CD4-positive, alpha-beta T cell (primary cell): ENCODE measurements at regions not wholly inside any gene's neighbourhood (a gene's known extent, or its start where the extent isn't known, plus 50 kb on each side); places are given as distances from the start of the nearest gene placed in this dataset.

Experiments used
- ATAC-seq: fragments of 200-7000 bp; cut with Tn5 transposase; one replicate; pipeline ENCODE4 v1.10.0; 2022; ENCODE audit warnings: mild to moderate bottlenecking; ENCODE audit not compliant: poor library complexity
- CTCF ChIA-PET: fragments of 350-600 bp; sonication (Branson Sonifier 250); formaldehyde crosslinking; loops from one replicate; lab custom pipeline; 2021; ENCODE audit warnings: antibody characterized with exemption, inconsistent platforms; lab: Charles Lee
- POLR2A ChIA-PET: fragments of 350-600 bp; sonication (Branson Sonifier 250); formaldehyde crosslinking; loops from one replicate; lab custom pipeline; 2021; ENCODE audit warnings: antibody characterized with exemption, inconsistent platforms; lab: Charles Lee
- DNase-seq, 14 experiments: peaks; one replicate each; pipeline ENCODE4 v3.0.0-alpha.2; 2013 to 2020; ENCODE audit warnings: mixed read lengths in 2 of 14
- H3K27ac ChIP-seq, 2 donors: one replicate each; pipeline versions ENCODE4 v1.5.1 to v1.7.0; 2013; ENCODE audit warnings: low read length in 2 of 2, low read depth in 1 of 2, mild to moderate bottlenecking in 1 of 2
- H3K27me3 ChIP-seq, 2 experiments: 1 replicate in 1 of 2; 2 replicates in 1 of 2; pipeline versions ENCODE4 v1.6.1 to v1.7.0; 2013; ENCODE audit warnings: low read length in 2 of 2, control low read depth in 1 of 2, mild to moderate bottlenecking in 1 of 2, moderate library complexity in 1 of 2; ENCODE audit not compliant: insufficient read depth in 2 of 2, control insufficient read depth in 1 of 2
- H3K36me3 ChIP-seq: one replicate; pipeline ENCODE4 v1.6.1; 2013; ENCODE audit warnings: low read length, control low read depth; ENCODE audit not compliant: insufficient read depth
- H3K4me1 ChIP-seq: one replicate; pipeline ENCODE4 v1.6.1; 2013; ENCODE audit warnings: low read length, control low read depth; ENCODE audit not compliant: insufficient read depth
- H3K4me3 ChIP-seq: one replicate; pipeline ENCODE4 v1.5.1; 2013; ENCODE audit warnings: mild to moderate bottlenecking, low read length, moderate library complexity
- H3K9me3 ChIP-seq, 2 experiments: 1 replicate in 1 of 2; 2 replicates in 1 of 2; pipeline versions ENCODE4 v1.6.1 to v1.7.0; 2013; ENCODE audit warnings: low read length in 2 of 2, mild to moderate bottlenecking in 2 of 2, control low read depth in 1 of 2, moderate library complexity in 1 of 2; ENCODE audit not compliant: control insufficient read depth in 1 of 2, insufficient read depth in 1 of 2
- H3K27ac Mint-ChIP-seq: one replicate; pipeline ENCODE4 v1.8.0; 2020; ENCODE audit warnings: mixed read lengths
- H3K27me3 Mint-ChIP-seq: one replicate; pipeline ENCODE4 v1.8.0; 2021; ENCODE audit warnings: mixed read lengths
- H3K36me3 Mint-ChIP-seq: one replicate; pipeline ENCODE4 v1.8.0; 2021; ENCODE audit warnings: low read depth, mixed read lengths
- H3K4me1 Mint-ChIP-seq: one replicate; pipeline ENCODE4 v1.8.0; 2021; ENCODE audit warnings: low read depth, mixed read lengths
- H3K4me3 Mint-ChIP-seq: one replicate; pipeline ENCODE4 v1.8.0; 2020; ENCODE audit warnings: mild to moderate bottlenecking, mixed read lengths
- H3K9me3 Mint-ChIP-seq: one replicate; pipeline ENCODE4 v1.8.0; 2020; ENCODE audit warnings: mixed read lengths
- intact Hi-C, 2 experiments: fragments of 100-400 bp; cut with DNase I in 1 of 2; cut with micrococcal nuclease in 1 of 2; formaldehyde crosslinking; loops; one replicate each; pipeline versions ENCODE4 v1.15.1 to v1.9.0; 2023 to 2025; cut with DNase I, micrococcal nuclease
- TF ChIP-seq, protein P1 (sequence below): fragments of 200-600 bp; IDR thresholded peaks from one replicate; pipeline ENCODE4 v1.8.0; 2022; ENCODE audit warnings: antibody characterized with exemption, mild to moderate bottlenecking

DNA sequence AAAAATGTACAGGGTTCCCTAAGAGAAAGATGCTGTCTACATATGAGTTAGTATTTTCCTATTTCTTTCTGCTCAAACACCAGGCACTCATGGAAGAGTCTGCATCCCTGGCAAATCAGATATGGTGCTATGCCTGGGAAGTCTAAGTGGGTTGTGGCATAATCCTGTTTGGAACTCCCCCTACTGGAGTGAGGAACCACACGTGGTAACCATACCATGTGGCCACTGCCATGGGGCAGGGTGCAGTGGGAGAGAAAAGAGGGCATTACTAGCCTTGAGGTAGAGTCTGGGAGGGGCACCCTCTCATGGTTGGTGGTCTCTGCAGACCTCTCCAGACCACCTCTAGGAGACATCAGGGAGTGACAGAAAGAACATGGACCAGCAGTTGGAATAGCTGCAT lies 257.9 kb upstream of the ATP5MC3 start:
- ChIA-PET POLR2A (no interaction called here), CTCF (no interaction called here)
- Mint-ChIP-seq H3K36me3 (no peaks in the 10 kb centered on the region), H3K4me3 (no peak overlapping the region), H3K4me1 (no peaks in the 10 kb centered on the region), H3K27me3 (peaks cover 17% of the 10 kb centered on the region), H3K9me3 (no peaks in the 10 kb centered on the region), H3K27ac (no peak overlapping the region)
- H3K27ac ChIP-seq = no peak overlapping the region
- intact Hi-C loops = no loop called here
- no peaks in the 10 kb centered on the region for H3K27me3 ChIP-seq
- H3K4me1 ChIP-seq = no peaks in the 10 kb centered on the region
- ATAC-seq = no peak
- H3K9me3 ChIP-seq = no peaks in the 10 kb centered on the region
- TF ChIP-seq, protein P1, sequence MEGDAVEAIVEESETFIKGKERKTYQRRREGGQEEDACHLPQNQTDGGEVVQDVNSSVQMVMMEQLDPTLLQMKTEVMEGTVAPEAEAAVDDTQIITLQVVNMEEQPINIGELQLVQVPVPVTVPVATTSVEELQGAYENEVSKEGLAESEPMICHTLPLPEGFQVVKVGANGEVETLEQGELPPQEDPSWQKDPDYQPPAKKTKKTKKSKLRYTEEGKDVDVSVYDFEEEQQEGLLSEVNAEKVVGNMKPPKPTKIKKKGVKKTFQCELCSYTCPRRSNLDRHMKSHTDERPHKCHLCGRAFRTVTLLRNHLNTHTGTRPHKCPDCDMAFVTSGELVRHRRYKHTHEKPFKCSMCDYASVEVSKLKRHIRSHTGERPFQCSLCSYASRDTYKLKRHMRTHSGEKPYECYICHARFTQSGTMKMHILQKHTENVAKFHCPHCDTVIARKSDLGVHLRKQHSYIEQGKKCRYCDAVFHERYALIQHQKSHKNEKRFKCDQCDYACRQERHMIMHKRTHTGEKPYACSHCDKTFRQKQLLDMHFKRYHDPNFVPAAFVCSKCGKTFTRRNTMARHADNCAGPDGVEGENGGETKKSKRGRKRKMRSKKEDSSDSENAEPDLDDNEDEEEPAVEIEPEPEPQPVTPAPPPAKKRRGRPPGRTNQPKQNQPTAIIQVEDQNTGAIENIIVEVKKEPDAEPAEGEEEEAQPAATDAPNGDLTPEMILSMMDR = no peak
- no peak for DNase-seq
- no peaks in the 10 kb centered on the region for H3K36me3 ChIP-seq
- H3K4me3 ChIP-seq = no peak overlapping the region

DNA sequence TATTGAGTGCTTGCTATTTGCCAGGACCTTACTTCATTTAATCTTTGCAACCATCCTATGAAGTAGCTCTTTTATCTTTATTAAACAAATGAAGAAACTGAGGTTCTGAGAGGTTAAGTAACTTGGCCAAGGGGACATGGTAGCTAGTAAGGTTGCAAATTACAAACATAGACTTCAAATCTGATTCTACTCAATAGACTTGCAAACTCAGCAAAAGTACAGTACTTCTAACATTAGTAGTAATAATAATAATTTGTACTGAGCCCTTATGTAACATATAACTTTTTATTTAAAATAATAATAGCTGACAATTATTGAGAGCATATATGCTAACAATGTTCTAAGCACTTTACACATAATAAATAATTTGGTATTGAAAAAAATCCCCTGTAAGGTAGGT lies 255.7 kb upstream of the ATP5MC3 start:
- Mint-ChIP-seq H3K9me3 (no peaks in the 10 kb centered on the region), H3K27me3 (peaks cover 12% of the 10 kb centered on the region), H3K4me3 (no peak overlapping the region), H3K27ac (no peak overlapping the region), H3K4me1 (no peaks in the 10 kb centered on the region), H3K36me3 (no peaks in the 10 kb centered on the region)
- H3K27ac ChIP-seq = no peak overlapping the region
- DNase-seq (no peak), ATAC-seq (no peak)
- no peaks in the 10 kb centered on the region for H3K9me3 ChIP-seq
- no peak overlapping the region for H3K4me3 ChIP-seq
- intact Hi-C loops = no loop called here
- ChIA-PET CTCF (no interaction called here), POLR2A (no interaction called here)
- H3K4me1 ChIP-seq = no peaks in the 10 kb centered on the region
- no peaks in the 10 kb centered on the region for H3K27me3 ChIP-seq
- no peaks in the 10 kb centered on the region for H3K36me3 ChIP-seq
- TF ChIP-seq, protein P1 = no peak

DNA sequence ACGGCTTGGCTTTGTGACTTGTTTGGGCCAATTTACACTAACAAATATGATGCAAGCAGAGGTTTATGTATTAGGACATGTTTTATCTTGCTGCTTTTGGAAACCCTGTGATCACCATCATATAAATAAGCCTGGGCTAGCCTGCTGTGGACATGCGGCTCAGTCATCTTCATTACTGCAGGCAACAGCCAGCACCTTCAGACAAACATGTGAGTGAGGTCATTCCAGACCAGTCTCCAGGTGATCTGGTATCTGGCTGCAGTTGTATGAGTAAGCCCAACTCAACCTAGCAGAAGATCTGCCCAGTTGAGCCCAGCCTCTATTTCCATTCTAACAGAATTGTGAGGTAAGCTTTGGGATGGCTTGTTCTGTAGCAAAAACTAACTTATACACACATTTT lies 254.6 kb upstream of the ATP5MC3 start:
- intact Hi-C loops = no loop called here
- CTCF ChIA-PET = no interaction called here
- TF ChIP-seq, protein P1 = no peak

More for the DNA sequence above, 254.6 kb upstream of the ATP5MC3 start:
- ATAC-seq = no peak
- Mint-ChIP-seq H3K27ac (no peak overlapping the region), H3K4me1 (no peaks in the 10 kb centered on the region), H3K4me3 (no peak overlapping the region), H3K36me3 (no peaks in the 10 kb centered on the region), H3K9me3 (no peaks in the 10 kb centered on the region), H3K27me3 (peaks cover 5% of the 10 kb centered on the region)
- Histone ChIP-seq H3K4me1 (no peaks in the 10 kb centered on the region), H3K27ac (no peak overlapping the region), H3K9me3 (no peaks in the 10 kb centered on the region), H3K4me3 (no peak overlapping the region), H3K36me3 (no peaks in the 10 kb centered on the region), H3K27me3 (no peaks in the 10 kb centered on the region)
- no peak for DNase-seq
- POLR2A ChIA-PET = no interaction called here
